ENCODE measurements at regions not wholly inside any gene's neighbourhood (a gene's known extent, or its start where the extent isn't known, plus 50 kb on each side); places are given as distances from the start of the nearest gene placed in this dataset.

- TF ChIP-seq EP300 (IDR thresholded peaks at IDR 0.05) (no peak), CTCF (IDR thresholded peaks at IDR 0.05) (no peak), POLR2AphosphoS5 (IDR thresholded peaks at IDR 0.05) (no peak), POLR2A (IDR thresholded peaks at IDR 0.05) (no peak)
- Histone ChIP-seq H3K27ac (no peak overlapping the region), H3K9me3 (no peaks in the 10 kb centered on the region), H3K4me1 (no peaks in the 10 kb centered on the region), H3K36me3 (no peaks in the 10 kb centered on the region), H3K4me3 (no peak overlapping the region), H3K27me3 (no peaks in the 10 kb centered on the region)
- ATAC-seq: no peak
- 66 to 75% methylated on average over 3 of the region's 3 CpGs for WGBS, 2 donors (ENCODE audit: low coverage in 1 of 2)
These were observed 458.8 kb upstream of the NRXN1 start for GRCh38 chr2:51490576-51491234.

GRCh38 chr2:51484605-51485004 lies 452.7 kb upstream of the NRXN1 start:
- ATAC-seq: no peak
- Histone ChIP-seq H3K4me1 (no peaks in the 10 kb centered on the region), H3K9me3 (no peaks in the 10 kb centered on the region), H3K4me3 (no peak overlapping the region), H3K27me3 (no peaks in the 10 kb centered on the region), H3K27ac (no peak overlapping the region), H3K36me3 (no peaks in the 10 kb centered on the region)
- TF ChIP-seq POLR2A (IDR thresholded peaks at IDR 0.05) (no peak), CTCF (IDR thresholded peaks at IDR 0.05) (no peak), EP300 (IDR thresholded peaks at IDR 0.05) (no peak), POLR2AphosphoS5 (IDR thresholded peaks at IDR 0.05) (no peak)
- WGBS, 2 donors (ENCODE audit: low coverage in 1 of 2): 83 to 91% methylated on average over 2 of the region's 2 CpGs

GRCh38 chr2:51483720-51484119 lies 451.8 kb upstream of the NRXN1 start:
- no peak overlapping the region for H3K27ac ChIP-seq
- TF ChIP-seq POLR2A (IDR thresholded peaks at IDR 0.05): no peak
- no peak for TF ChIP-seq CTCF (IDR thresholded peaks at IDR 0.05)
- TF ChIP-seq EP300 (IDR thresholded peaks at IDR 0.05): no peak
- no peak for TF ChIP-seq POLR2AphosphoS5 (IDR thresholded peaks at IDR 0.05)
- no peak overlapping the region for H3K4me3 ChIP-seq
- no peaks in the 10 kb centered on the region for H3K4me1 ChIP-seq
- H3K27me3 ChIP-seq: no peaks in the 10 kb centered on the region
- no peaks in the 10 kb centered on the region for H3K9me3 ChIP-seq
- 63 to 67% methylated on average over 1 of the region's 1 CpG for WGBS, 2 donors (ENCODE audit: low coverage in 1 of 2)
- H3K36me3 ChIP-seq: no peaks in the 10 kb centered on the region
- ATAC-seq: no peak

- Histone ChIP-seq H3K27ac (no peak overlapping the region), H3K36me3 (no peaks in the 10 kb centered on the region), H3K27me3 (no peaks in the 10 kb centered on the region), H3K4me3 (no peak overlapping the region), H3K9me3 (no peaks in the 10 kb centered on the region), H3K4me1 (no peaks in the 10 kb centered on the region)
- TF ChIP-seq POLR2A (IDR thresholded peaks at IDR 0.05) (no peak), POLR2AphosphoS5 (IDR thresholded peaks at IDR 0.05) (no peak), EP300 (IDR thresholded peaks at IDR 0.05) (no peak), CTCF (IDR thresholded peaks at IDR 0.05) (no peak)
- no peak for ATAC-seq
- 89 to 93% methylated on average over 7 of the region's 7 CpGs for WGBS, 2 donors (ENCODE audit: low coverage in 1 of 2)
These were observed 440.9 kb upstream of the NRXN1 start for GRCh38 chr2:51472783-51473182.

- TF ChIP-seq POLR2AphosphoS5 (IDR thresholded peaks at IDR 0.05): no peak
- no peak for TF ChIP-seq POLR2A (IDR thresholded peaks at IDR 0.05)
- TF ChIP-seq EP300 (IDR thresholded peaks at IDR 0.05): no peak
- TF ChIP-seq CTCF (IDR thresholded peaks at IDR 0.05): no peak
- H3K9me3 ChIP-seq: no peaks in the 10 kb centered on the region
- H3K36me3 ChIP-seq: no peaks in the 10 kb centered on the region
- no peak for ATAC-seq
- H3K4me3 ChIP-seq: no peak overlapping the region
- no peaks in the 10 kb centered on the region for H3K27me3 ChIP-seq
- no peak overlapping the region for H3K27ac ChIP-seq
- 87 to 91% methylated on average over 2 of the region's 2 CpGs for WGBS, 2 donors (ENCODE audit: low coverage in 1 of 2)
- no peaks in the 10 kb centered on the region for H3K4me1 ChIP-seq
These were observed 440.4 kb upstream of the NRXN1 start for GRCh38 chr2:51472300-51472699.
